H1 (cell line): ENCODE measurements at regions not wholly inside any gene's neighbourhood (a gene's known extent, or its start where the extent isn't known, plus 50 kb on each side); places are given as distances from the start of the nearest gene placed in this dataset.

Experiments used
- CTCF ChIA-PET: fragments of 300-600 bp; sonication (Branson Sonifier 250); formaldehyde crosslinking; loops from one replicate; lab custom pipeline; 2021; ENCODE audit not compliant: partially characterized antibody; lab: Charles Lee
- POLR2A ChIA-PET: fragments of 300-600 bp; sonication (Branson Sonifier 250); formaldehyde crosslinking; loops from one replicate; lab custom pipeline; 2021; ENCODE audit warnings: inconsistent platforms; ENCODE audit not compliant: partially characterized antibody; lab: Charles Lee
- DNase-seq, 2 experiments: peaks; one replicate each; pipeline versions ENCODE4 v3.0.0 to v3.0.0-alpha.2; 2010 to 2022; ENCODE audit warnings: low spot score in 2 of 2, low read depth in 1 of 2, mixed read lengths in 1 of 2
- FAIRE-seq: peaks from 2 replicates; lab custom pipeline; 2011; peaks lifted over from hg19 to GRCh38; lab: Jason Lieb, UNC
- H2AFZ ChIP-seq: 2 replicates; pipeline ENCODE4 v1.8.1; 2012; ENCODE audit warnings: low read length, inconsistent platforms
- H2AK5ac ChIP-seq: 2 replicates; pipeline ENCODE4 v1.6.1; 2013; ENCODE audit warnings: low read depth, low read length
- H2BK120ac ChIP-seq: replicated peaks from 2 replicates; pipeline ENCODE3; 2013; ENCODE audit warnings: low read depth, low read length, inconsistent platforms
- H2BK12ac ChIP-seq: 2 replicates; pipeline ENCODE4 v1.6.1; 2013; ENCODE audit warnings: low read depth, low read length
- H2BK15ac ChIP-seq: 2 replicates; pipeline ENCODE4 v1.6.1; 2013; ENCODE audit warnings: low read length
- H2BK20ac ChIP-seq: 2 replicates; pipeline ENCODE4 v1.6.1; 2013; ENCODE audit warnings: low read length
- H2BK5ac ChIP-seq: 2 replicates; pipeline ENCODE4 v1.6.1; 2013; ENCODE audit warnings: low read depth, low read length
- H3K14ac ChIP-seq: 2 replicates; pipeline ENCODE4 v1.6.1; 2013; ENCODE audit warnings: inconsistent platforms; ENCODE audit not compliant: insufficient read length
- H3K18ac ChIP-seq: 2 replicates; pipeline ENCODE4 v1.6.1; 2013; ENCODE audit warnings: low read length; ENCODE audit errors: extremely low read depth
- H3K23ac ChIP-seq: 2 replicates; pipeline ENCODE4 v1.6.1; 2013; ENCODE audit warnings: inconsistent platforms; ENCODE audit not compliant: insufficient read length
- H3K23me2 ChIP-seq: 2 replicates; pipeline ENCODE4 v1.6.1; 2013; ENCODE audit warnings: low read depth, low read length
- H3K27ac ChIP-seq: 2 replicates; pipeline ENCODE4 v1.6.1; 2011; ENCODE audit warnings: low read depth, low read length, inconsistent platforms
- H3K27me3 ChIP-seq, 4 experiments: replicated peaks in 1 of 4; 1 replicate in 1 of 4; 2 replicates in 3 of 4; pipeline versions ENCODE4 v1.6.1 to v1.8.1; 2011 to 2013; ENCODE audit warnings: low read length in 3 of 4, mild to moderate bottlenecking in 3 of 4, inconsistent platforms in 2 of 4, mixed read lengths in 2 of 4, moderate library complexity in 1 of 4; ENCODE audit not compliant: control insufficient read depth in 3 of 4, insufficient read depth in 3 of 4; ENCODE audit errors: extremely low read depth in 1 of 4
- H3K36me3 ChIP-seq, 4 experiments: 2 replicates each; pipeline versions ENCODE4 v1.6.1 to v1.8.1; 2011 to 2013; ENCODE audit warnings: mild to moderate bottlenecking in 4 of 4, low read length in 3 of 4, moderate library complexity in 2 of 4, control low read depth in 1 of 4, inconsistent platforms in 1 of 4; ENCODE audit not compliant: insufficient read depth in 4 of 4, control insufficient read depth in 2 of 4
- H3K4ac ChIP-seq: replicated peaks from 2 replicates; pipeline ENCODE3; 2013; ENCODE audit warnings: low read length, low read depth, mixed read lengths, inconsistent platforms; ENCODE audit not compliant: insufficient read length
- H3K4me1 ChIP-seq, 4 experiments: replicated peaks in 1 of 4; 1 replicate in 1 of 4; 2 replicates in 3 of 4; pipeline versions ENCODE4 v1.6.1 to v1.8.1; 2011 to 2013; ENCODE audit warnings: low read length in 3 of 4, inconsistent platforms in 2 of 4, mixed read lengths in 1 of 4; ENCODE audit not compliant: insufficient read depth in 4 of 4, control insufficient read depth in 3 of 4
- H3K4me2 ChIP-seq, 2 experiments: 2 replicates each; pipeline versions ENCODE4 v1.6.1 to v1.8.1; 2011 to 2013; ENCODE audit warnings: low read depth in 2 of 2, low read length in 2 of 2, control low read depth in 1 of 2, inconsistent platforms in 1 of 2, mild to moderate bottlenecking in 1 of 2; ENCODE audit not compliant: insufficient read depth in 1 of 2
- H3K4me3 ChIP-seq, 4 experiments: fragments of 200-600, 300-600 bp in 1 of 4; sonication (generic), shearing (Covaris generic), sonication (Bioruptor Twin) in 1 of 4; 2 replicates each; pipeline versions ENCODE4 v1.5.1 to v1.8.1; 2011 to 2016; ENCODE audit warnings: low read length in 4 of 4, low read depth in 3 of 4, control low read depth in 2 of 4, inconsistent platforms in 2 of 4, mild to moderate bottlenecking in 2 of 4, mixed read lengths in 1 of 4, moderate library complexity in 1 of 4; ENCODE audit not compliant: insufficient read depth in 2 of 4; ENCODE audit errors: extremely low read depth in 1 of 4
- H3K56ac ChIP-seq: replicated peaks from 2 replicates; pipeline ENCODE3; 2013; ENCODE audit warnings: low read depth, mild to moderate bottlenecking, mixed read lengths, low read length, inconsistent platforms; ENCODE audit not compliant: insufficient read length
- H3K79me1 ChIP-seq: 2 replicates; pipeline ENCODE4 v1.6.1; 2013; ENCODE audit warnings: low read depth, low read length, control low read depth
- H3K79me2 ChIP-seq, 2 experiments: 2 replicates each; pipeline versions ENCODE4 v1.6.1 to v1.8.1; 2012 to 2013; ENCODE audit warnings: low read length in 2 of 2, mild to moderate bottlenecking in 2 of 2, inconsistent platforms in 1 of 2; ENCODE audit not compliant: insufficient read depth in 2 of 2, control insufficient read depth in 1 of 2
- H3K9ac ChIP-seq, 4 experiments: replicated peaks in 1 of 4; 1 replicate in 1 of 4; 2 replicates in 3 of 4; pipeline versions ENCODE4 v1.6.1 to v1.8.1; 2011 to 2013; ENCODE audit warnings: low read depth in 3 of 4, low read length in 3 of 4, control low read depth in 2 of 4, mild to moderate bottlenecking in 2 of 4, moderate library complexity in 2 of 4, inconsistent platforms in 1 of 4; ENCODE audit errors: extremely low read depth in 1 of 4
- H3K9me3 ChIP-seq, 2 experiments: 2 replicates each; pipeline versions ENCODE4 v1.6.1 to v1.8.1; 2012 to 2013; ENCODE audit warnings: mild to moderate bottlenecking in 2 of 2, moderate library complexity in 2 of 2, control low read depth in 1 of 2, inconsistent platforms in 1 of 2, low read depth in 1 of 2, low read length in 1 of 2, mixed read lengths in 1 of 2; ENCODE audit not compliant: insufficient read depth in 2 of 2
- H4K20me1 ChIP-seq, 2 experiments: replicated peaks in 1 of 2; 2 replicates each; pipeline versions ENCODE3 to v1.8.1; 2011 to 2013; ENCODE audit warnings: inconsistent platforms in 2 of 2, low read length in 2 of 2, mild to moderate bottlenecking in 1 of 2; ENCODE audit not compliant: insufficient read depth in 2 of 2, control insufficient read depth in 1 of 2
- H4K5ac ChIP-seq: 2 replicates; pipeline ENCODE4 v1.6.1; 2013; ENCODE audit warnings: low read length, low read depth, mixed read lengths, inconsistent platforms; ENCODE audit not compliant: insufficient read length
- H4K8ac ChIP-seq: 2 replicates; pipeline ENCODE4 v1.8.0; 2013; ENCODE audit warnings: mild to moderate bottlenecking, moderate library complexity, low read length, inconsistent platforms; ENCODE audit not compliant: insufficient read depth; ENCODE audit errors: extremely low read depth
- H4K91ac ChIP-seq: replicated peaks from 2 replicates; pipeline ENCODE3; 2013; ENCODE audit warnings: low read length, mixed read lengths, inconsistent platforms; ENCODE audit not compliant: insufficient read length
- WGBS, 2 experiments: shearing (Covaris generic) in 1 of 2; methylation state at CpG; one replicate each; pipeline versions ENCODE4 v1.1.6 to v1.1.7; 2013 to 2015; ENCODE audit warnings: low lambda C conversion rate in 2 of 2, mixed read lengths in 2 of 2, inconsistent platforms in 1 of 2, low coverage in 1 of 2, missing lambda C conversion rate in 1 of 2; ENCODE audit not compliant: insufficient replicate concordance in 2 of 2, insufficient coverage in 1 of 2, insufficient read length in 1 of 2; ENCODE audit errors: extremely low coverage in 1 of 2, missing lambda C conversion rate in 1 of 2; 5-methylcytosine and 5-hydroxymethylcytosine counted together
- TF ChIP-seq, protein P1 (sequence below): IDR thresholded peaks from 2 replicates; pipeline ENCODE4 v1.6.1; 2012; ENCODE audit warnings: low read length, inconsistent platforms

DNA sequence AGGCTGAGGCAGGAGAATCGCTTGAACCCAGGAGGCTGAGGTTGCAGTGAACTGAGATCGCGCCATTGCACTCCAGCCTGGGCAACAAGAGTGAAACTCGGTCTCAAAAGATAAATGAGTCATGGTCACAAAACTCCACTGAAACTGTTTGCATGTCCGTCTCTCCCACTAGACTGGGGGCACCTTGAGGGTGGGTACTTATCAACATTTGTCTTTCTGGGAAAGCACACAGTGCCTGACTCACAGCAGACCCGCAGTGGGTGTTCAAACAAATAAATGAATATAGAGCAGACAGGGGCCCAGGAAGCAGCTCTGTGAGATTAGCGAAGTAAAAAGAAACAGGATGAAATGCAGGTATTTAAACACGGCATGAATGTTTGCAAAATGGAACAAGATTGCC lies 211.1 kb upstream of the GATA6 start:
- Histone ChIP-seq H3K79me2 (no peaks in the 10 kb centered on the region), H4K8ac (no peak overlapping the region), H3K36me3 (no peaks in the 10 kb centered on the region), H3K4me3 (no peak overlapping the region), H3K79me1 (no peaks in the 10 kb centered on the region; the same call in 1 of the 2 replicates), H3K14ac (no peak overlapping the region), H3K23me2 (no peaks in the 10 kb centered on the region), H3K27ac (no peak overlapping the region), H2BK20ac (no peak overlapping the region), H2BK15ac (no peak overlapping the region), H4K5ac (no peak overlapping the region), H3K56ac (no peak overlapping the region), H3K27me3 (no peaks in the 10 kb centered on the region), H3K23ac (no peak overlapping the region), H3K18ac (no peak overlapping the region), H2BK120ac (no peak overlapping the region), H3K9ac (no peak overlapping the region), H2BK5ac (no peak overlapping the region), H2AK5ac (no peak overlapping the region), H4K20me1 (no peaks in the 10 kb centered on the region), H3K4me2 (no peak overlapping the region), H4K91ac (no peak overlapping the region), H2AFZ (no peak overlapping the region), H3K9me3 (no peaks in the 10 kb centered on the region), H3K4ac (no peak overlapping the region), H3K4me1 (no peaks in the 10 kb centered on the region), H2BK12ac (no peak overlapping the region)
- 87% methylated on average over 8 of the region's 8 CpGs; no CpG with 5 or more reads in 1 of the 2 experiments for WGBS, 2 experiments
- TF ChIP-seq, protein P1, sequence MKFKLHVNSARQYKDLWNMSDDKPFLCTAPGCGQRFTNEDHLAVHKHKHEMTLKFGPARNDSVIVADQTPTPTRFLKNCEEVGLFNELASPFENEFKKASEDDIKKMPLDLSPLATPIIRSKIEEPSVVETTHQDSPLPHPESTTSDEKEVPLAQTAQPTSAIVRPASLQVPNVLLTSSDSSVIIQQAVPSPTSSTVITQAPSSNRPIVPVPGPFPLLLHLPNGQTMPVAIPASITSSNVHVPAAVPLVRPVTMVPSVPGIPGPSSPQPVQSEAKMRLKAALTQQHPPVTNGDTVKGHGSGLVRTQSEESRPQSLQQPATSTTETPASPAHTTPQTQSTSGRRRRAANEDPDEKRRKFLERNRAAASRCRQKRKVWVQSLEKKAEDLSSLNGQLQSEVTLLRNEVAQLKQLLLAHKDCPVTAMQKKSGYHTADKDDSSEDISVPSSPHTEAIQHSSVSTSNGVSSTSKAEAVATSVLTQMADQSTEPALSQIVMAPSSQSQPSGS: no peak
- DNase-seq: no peak
- no peak for FAIRE-seq
- POLR2A ChIA-PET: no interaction called here
- CTCF ChIA-PET: interaction anchor here (1.0 to 1.9 kb wide), 3 partner anchors 9 to 150 kb away, joined by 3 to 8 read pairs (median 3); no protein-coding TSS in a partner anchor
